WTC11 (cell line): ENCODE measurements at regions not wholly inside any gene's neighbourhood (a gene's known extent, or its start where the extent isn't known, plus 50 kb on each side); places are given as distances from the start of the nearest gene placed in this dataset.

Experiments used
- ATAC-seq: fragments of 200-7000 bp; cut with Tn5 transposase; 2 replicates; pipeline ENCODE4 v1.10.0; 2021; ENCODE audit warnings: mild to moderate bottlenecking, moderate library complexity
- CTCF ChIA-PET: fragments of 300-600 bp; sonication (Branson Sonifier 250); formaldehyde crosslinking; loops from one replicate; lab custom pipeline; 2021; ENCODE audit warnings: antibody characterized with exemption; lab: Charles Lee
- POLR2A ChIA-PET: fragments of 350-600 bp; sonication (Branson Sonifier 250); formaldehyde crosslinking; loops from one replicate; lab custom pipeline; 2021; ENCODE audit warnings: antibody characterized with exemption; lab: Charles Lee
- DNase-seq: peaks from one replicate; pipeline ENCODE4 v3.0.0; 2021; ENCODE audit warnings: low spot score
- H3K27ac Mint-ChIP-seq: 2 replicates; pipeline ENCODE4 v1.8.0; 2021; ENCODE audit warnings: mixed read lengths
- H3K27me3 Mint-ChIP-seq: 2 replicates; pipeline ENCODE4 v1.8.0; 2021; ENCODE audit warnings: low read depth, mild to moderate bottlenecking, moderate library complexity, mixed read lengths
- H3K36me3 Mint-ChIP-seq: 2 replicates; pipeline ENCODE4 v1.8.0; 2021; ENCODE audit warnings: mixed read lengths
- H3K4me1 Mint-ChIP-seq: 2 replicates; pipeline ENCODE4 v1.8.0; 2022; ENCODE audit warnings: mixed read lengths
- H3K4me3 Mint-ChIP-seq: 2 replicates; pipeline ENCODE4 v1.8.0; 2021; ENCODE audit warnings: mild to moderate bottlenecking, moderate library complexity, mixed read lengths
- H3K9me3 Mint-ChIP-seq: 2 replicates; pipeline ENCODE4 v1.8.0; 2021; ENCODE audit warnings: mixed read lengths
- CREB1 ChIP-seq: sonication (generic); formaldehyde crosslinking; IDR thresholded peaks from 2 replicates; pipeline ENCODE4 v1.8.0; 2023; ENCODE audit warnings: mild to moderate bottlenecking, missing genetic modification reagents
- CREM ChIP-seq: sonication (generic); formaldehyde crosslinking; IDR thresholded peaks from 2 replicates; pipeline ENCODE4 v1.8.1; 2022; ENCODE audit warnings: mild to moderate bottlenecking, missing genetic modification reagents, moderate library complexity
- CTCF ChIP-seq: fragments of 200-600 bp; IDR thresholded peaks from 2 replicates; pipeline ENCODE4 v1.8.0; 2022; ENCODE audit warnings: antibody characterized with exemption
- E2F1 ChIP-seq: sonication (generic); formaldehyde crosslinking; IDR thresholded peaks from 2 replicates; pipeline ENCODE4 v1.8.0; 2022; ENCODE audit warnings: mild to moderate bottlenecking, missing genetic modification reagents
- ETV6 ChIP-seq: sonication (generic); formaldehyde crosslinking; IDR thresholded peaks from 2 replicates; pipeline ENCODE4 v1.8.1; 2022; ENCODE audit warnings: mild to moderate bottlenecking, missing genetic modification reagents
- FOXK1 ChIP-seq: sonication (generic); formaldehyde crosslinking; IDR thresholded peaks from 2 replicates; pipeline ENCODE4 v1.8.0; 2022; ENCODE audit warnings: mild to moderate bottlenecking, moderate library complexity, missing genetic modification reagents
- JAZF1 ChIP-seq: fragments of 250-450 bp; sonication (Bioruptor Pico); IDR thresholded peaks from 2 replicates; pipeline ENCODE4 v1.9.0; 2021; ENCODE audit warnings: moderate library complexity, mild to moderate bottlenecking, inconsistent platforms
- KAT7 ChIP-seq: sonication (generic); formaldehyde crosslinking; IDR thresholded peaks from 2 replicates; pipeline ENCODE4 v1.8.1; 2023; ENCODE audit warnings: missing genetic modification reagents, mild to moderate bottlenecking, borderline replicate concordance
- NR1H2 ChIP-seq: sonication (generic); formaldehyde crosslinking; IDR thresholded peaks from 2 replicates; pipeline ENCODE4 v1.9.0; 2021; ENCODE audit warnings: mild to moderate bottlenecking, moderate library complexity, missing genetic modification reagents
- NR3C1 ChIP-seq: sonication (generic); formaldehyde crosslinking; conservative IDR thresholded peaks from 2 replicates; pipeline ENCODE4 v1.8.1; 2023; ENCODE audit warnings: low read depth, mild to moderate bottlenecking, missing genetic modification reagents
- SMAD4 ChIP-seq: sonication (generic); formaldehyde crosslinking; IDR thresholded peaks from 2 replicates; pipeline ENCODE4 v1.8.0; 2022; ENCODE audit warnings: mild to moderate bottlenecking, missing genetic modification reagents
- TEAD1 ChIP-seq: sonication (generic); formaldehyde crosslinking; IDR thresholded peaks from 2 replicates; pipeline ENCODE4 v1.8.0; 2022; ENCODE audit warnings: mild to moderate bottlenecking, missing genetic modification reagents
- ZBTB21 ChIP-seq: sonication (generic); formaldehyde crosslinking; IDR thresholded peaks from 2 replicates; pipeline ENCODE4 v1.8.1; 2023; ENCODE audit warnings: mild to moderate bottlenecking, missing genetic modification reagents, borderline replicate concordance
- ZNF232 ChIP-seq: sonication (generic); formaldehyde crosslinking; IDR thresholded peaks from 2 replicates; pipeline ENCODE4 v1.8.0; 2022; ENCODE audit warnings: mild to moderate bottlenecking, missing genetic modification reagents
- ZNF396 ChIP-seq: fragments of 250-450 bp; sonication (Bioruptor Pico); IDR thresholded peaks from 2 replicates; pipeline ENCODE4 v1.8.0; 2021; ENCODE audit warnings: mild to moderate bottlenecking, moderate library complexity, borderline replicate concordance
- ZNF423 ChIP-seq: fragments of 250-450 bp; sonication (Bioruptor Pico); IDR thresholded peaks from 2 replicates; pipeline ENCODE4 v2.1.2; 2022; ENCODE audit warnings: mild to moderate bottlenecking, moderate library complexity
- TF ChIP-seq, protein P1 (sequence below): sonication (generic); formaldehyde crosslinking; IDR thresholded peaks from 2 replicates; pipeline ENCODE4 v1.8.1; 2022; ENCODE audit warnings: mild to moderate bottlenecking, missing genetic modification reagents, moderate library complexity, borderline replicate concordance
- TF ChIP-seq, protein P2 (sequence below): sonication (generic); formaldehyde crosslinking; IDR thresholded peaks from 2 replicates; pipeline ENCODE4 v1.8.1; 2022; ENCODE audit warnings: missing genetic modification reagents, borderline replicate concordance
- TF ChIP-seq, protein P3 (sequence below): sonication (generic); formaldehyde crosslinking; IDR thresholded peaks from 2 replicates; pipeline ENCODE4 v1.8.0; 2023; ENCODE audit warnings: mild to moderate bottlenecking, missing genetic modification reagents
- TF ChIP-seq, protein P4 (sequence below): sonication (generic); formaldehyde crosslinking; IDR thresholded peaks from 2 replicates; pipeline ENCODE4 v1.8.1; 2023; ENCODE audit warnings: mild to moderate bottlenecking, missing genetic modification reagents

DNA sequence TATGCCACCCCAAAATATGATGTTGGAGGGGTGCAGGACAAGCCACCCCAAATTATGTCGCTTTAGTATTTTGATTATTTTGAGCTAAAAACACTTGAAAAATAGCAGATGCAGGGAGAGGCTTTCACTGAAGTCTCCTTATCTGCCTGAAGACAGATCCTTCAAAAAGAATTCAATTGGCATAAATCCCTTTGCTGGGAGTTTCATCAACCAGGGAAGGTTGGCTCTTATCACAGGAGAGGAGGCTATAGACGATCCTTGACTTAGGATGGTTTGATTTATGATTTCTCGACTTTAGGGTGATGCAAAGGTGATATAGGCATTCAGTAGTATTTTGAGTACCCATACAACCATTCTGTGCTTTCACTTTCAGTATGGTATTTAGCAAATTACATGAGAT, 97.8 kb upstream of the CAMK1G start:
- Mint-ChIP-seq H3K27ac (no peak overlapping the region), H3K4me3 (no peak overlapping the region), H3K9me3 (peaks cover 9% of the 10 kb centered on the region), H3K4me1 (peaks cover 14% of the 10 kb centered on the region), H3K27me3 (peaks cover 2% of the 10 kb centered on the region; the same call in 1 of the 2 replicates), H3K36me3 (no peaks in the 10 kb centered on the region; the same call in 1 of the 2 replicates)
- ATAC-seq = no peak
- DNase-seq = no peak
- POLR2A ChIA-PET = no interaction called here
- no peak for TF ChIP-seq CTCF
- no peak for TF ChIP-seq ETV6 (CRISPR knock-in tag)
- TF ChIP-seq ZBTB21 (CRISPR knock-in tag) = no peak
- TF ChIP-seq ZNF396 = no peak
- TF ChIP-seq NR3C1 = no peak
- TF ChIP-seq, protein P1, sequence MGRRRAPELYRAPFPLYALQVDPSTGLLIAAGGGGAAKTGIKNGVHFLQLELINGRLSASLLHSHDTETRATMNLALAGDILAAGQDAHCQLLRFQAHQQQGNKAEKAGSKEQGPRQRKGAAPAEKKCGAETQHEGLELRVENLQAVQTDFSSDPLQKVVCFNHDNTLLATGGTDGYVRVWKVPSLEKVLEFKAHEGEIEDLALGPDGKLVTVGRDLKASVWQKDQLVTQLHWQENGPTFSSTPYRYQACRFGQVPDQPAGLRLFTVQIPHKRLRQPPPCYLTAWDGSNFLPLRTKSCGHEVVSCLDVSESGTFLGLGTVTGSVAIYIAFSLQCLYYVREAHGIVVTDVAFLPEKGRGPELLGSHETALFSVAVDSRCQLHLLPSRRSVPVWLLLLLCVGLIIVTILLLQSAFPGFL = no peak
- TF ChIP-seq, protein P2, sequence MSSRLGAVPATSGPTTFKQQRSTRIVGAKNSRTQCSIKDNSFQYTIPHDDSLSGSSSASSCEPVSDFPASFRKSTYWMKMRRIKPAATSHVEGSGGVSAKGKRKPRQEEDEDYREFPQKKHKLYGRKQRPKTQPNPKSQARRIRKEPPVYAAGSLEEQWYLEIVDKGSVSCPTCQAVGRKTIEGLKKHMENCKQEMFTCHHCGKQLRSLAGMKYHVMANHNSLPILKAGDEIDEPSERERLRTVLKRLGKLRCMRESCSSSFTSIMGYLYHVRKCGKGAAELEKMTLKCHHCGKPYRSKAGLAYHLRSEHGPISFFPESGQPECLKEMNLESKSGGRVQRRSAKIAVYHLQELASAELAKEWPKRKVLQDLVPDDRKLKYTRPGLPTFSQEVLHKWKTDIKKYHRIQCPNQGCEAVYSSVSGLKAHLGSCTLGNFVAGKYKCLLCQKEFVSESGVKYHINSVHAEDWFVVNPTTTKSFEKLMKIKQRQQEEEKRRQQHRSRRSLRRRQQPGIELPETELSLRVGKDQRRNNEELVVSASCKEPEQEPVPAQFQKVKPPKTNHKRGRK (CRISPR knock-in tag) = no peak
- TF ChIP-seq JAZF1 (CRISPR knock-in tag) = no peak
- no peak for TF ChIP-seq CREM
- TF ChIP-seq, protein P3, sequence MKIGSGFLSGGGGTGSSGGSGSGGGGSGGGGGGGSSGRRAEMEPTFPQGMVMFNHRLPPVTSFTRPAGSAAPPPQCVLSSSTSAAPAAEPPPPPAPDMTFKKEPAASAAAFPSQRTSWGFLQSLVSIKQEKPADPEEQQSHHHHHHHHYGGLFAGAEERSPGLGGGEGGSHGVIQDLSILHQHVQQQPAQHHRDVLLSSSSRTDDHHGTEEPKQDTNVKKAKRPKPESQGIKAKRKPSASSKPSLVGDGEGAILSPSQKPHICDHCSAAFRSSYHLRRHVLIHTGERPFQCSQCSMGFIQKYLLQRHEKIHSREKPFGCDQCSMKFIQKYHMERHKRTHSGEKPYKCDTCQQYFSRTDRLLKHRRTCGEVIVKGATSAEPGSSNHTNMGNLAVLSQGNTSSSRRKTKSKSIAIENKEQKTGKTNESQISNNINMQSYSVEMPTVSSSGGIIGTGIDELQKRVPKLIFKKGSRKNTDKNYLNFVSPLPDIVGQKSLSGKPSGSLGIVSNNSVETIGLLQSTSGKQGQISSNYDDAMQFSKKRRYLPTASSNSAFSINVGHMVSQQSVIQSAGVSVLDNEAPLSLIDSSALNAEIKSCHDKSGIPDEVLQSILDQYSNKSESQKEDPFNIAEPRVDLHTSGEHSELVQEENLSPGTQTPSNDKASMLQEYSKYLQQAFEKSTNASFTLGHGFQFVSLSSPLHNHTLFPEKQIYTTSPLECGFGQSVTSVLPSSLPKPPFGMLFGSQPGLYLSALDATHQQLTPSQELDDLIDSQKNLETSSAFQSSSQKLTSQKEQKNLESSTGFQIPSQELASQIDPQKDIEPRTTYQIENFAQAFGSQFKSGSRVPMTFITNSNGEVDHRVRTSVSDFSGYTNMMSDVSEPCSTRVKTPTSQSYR = no peak
- no peak for TF ChIP-seq NR1H2 (CRISPR knock-in tag)
- no peak for TF ChIP-seq FOXK1 (CRISPR knock-in tag)
- TF ChIP-seq SMAD4 (CRISPR knock-in tag) = no peak
- TF ChIP-seq, protein P4, sequence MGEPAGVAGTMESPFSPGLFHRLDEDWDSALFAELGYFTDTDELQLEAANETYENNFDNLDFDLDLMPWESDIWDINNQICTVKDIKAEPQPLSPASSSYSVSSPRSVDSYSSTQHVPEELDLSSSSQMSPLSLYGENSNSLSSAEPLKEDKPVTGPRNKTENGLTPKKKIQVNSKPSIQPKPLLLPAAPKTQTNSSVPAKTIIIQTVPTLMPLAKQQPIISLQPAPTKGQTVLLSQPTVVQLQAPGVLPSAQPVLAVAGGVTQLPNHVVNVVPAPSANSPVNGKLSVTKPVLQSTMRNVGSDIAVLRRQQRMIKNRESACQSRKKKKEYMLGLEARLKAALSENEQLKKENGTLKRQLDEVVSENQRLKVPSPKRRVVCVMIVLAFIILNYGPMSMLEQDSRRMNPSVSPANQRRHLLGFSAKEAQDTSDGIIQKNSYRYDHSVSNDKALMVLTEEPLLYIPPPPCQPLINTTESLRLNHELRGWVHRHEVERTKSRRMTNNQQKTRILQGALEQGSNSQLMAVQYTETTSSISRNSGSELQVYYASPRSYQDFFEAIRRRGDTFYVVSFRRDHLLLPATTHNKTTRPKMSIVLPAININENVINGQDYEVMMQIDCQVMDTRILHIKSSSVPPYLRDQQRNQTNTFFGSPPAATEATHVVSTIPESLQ = no peak
- no peak for TF ChIP-seq KAT7 (CRISPR knock-in tag)
- no peak for TF ChIP-seq E2F1 (CRISPR knock-in tag)
- no peak for TF ChIP-seq ZNF423
- TF ChIP-seq ZNF232 (CRISPR knock-in tag) = no peak
- TF ChIP-seq TEAD1 (CRISPR knock-in tag) = no peak
- no peak for TF ChIP-seq CREB1 (CRISPR knock-in tag)
- CTCF ChIA-PET = no interaction called here
